Naive B cell (primary cell): ENCODE measurements at regions not wholly inside any gene's neighbourhood (a gene's known extent, or its start where the extent isn't known, plus 50 kb on each side); places are given as distances from the start of the nearest gene placed in this dataset.
"Not testable (repeated sequence)": the region's sequence is repeated elsewhere in the genome, so short reads cannot be mapped to it uniquely, and the experiment has no call there.

Source experiments
- ATAC-seq, 2 donors: fragments of 150-1000 bp; cut with Tn5 transposase; 2 replicates each; pipeline ENCODE4 v1.10.0; 2021; ENCODE audit warnings: low read depth in 2 of 2, mild to moderate bottlenecking in 2 of 2, moderate library complexity in 2 of 2
- DNase-seq: peaks from one replicate; pipeline ENCODE4 v3.0.0; 2022
- H3K27ac Mint-ChIP-seq, 6 donors: one replicate each; pipeline ENCODE4 v1.8.0; 2020 to 2022; ENCODE audit warnings: mild to moderate bottlenecking in 6 of 6, mixed read lengths in 6 of 6, moderate library complexity in 5 of 6, inconsistent platforms in 2 of 6
- H3K27me3 Mint-ChIP-seq, 3 donors: one replicate each; pipeline ENCODE4 v1.8.0; 2021 to 2022; ENCODE audit warnings: mixed read lengths in 3 of 3, mild to moderate bottlenecking in 1 of 3
- H3K36me3 Mint-ChIP-seq, 2 donors: one replicate each; pipeline ENCODE4 v1.8.0; 2020 to 2022; ENCODE audit warnings: mixed read lengths in 2 of 2, inconsistent platforms in 1 of 2, mild to moderate bottlenecking in 1 of 2
- H3K4me1 Mint-ChIP-seq, 3 donors: one replicate each; pipeline ENCODE4 v1.8.0; 2020 to 2022; ENCODE audit warnings: mixed read lengths in 3 of 3, inconsistent platforms in 1 of 3, mild to moderate bottlenecking in 1 of 3, moderate library complexity in 1 of 3
- H3K4me3 Mint-ChIP-seq, 8 donors: one replicate each; pipeline ENCODE4 v1.8.0; 2020 to 2022; ENCODE audit warnings: mild to moderate bottlenecking in 8 of 8, mixed read lengths in 8 of 8, moderate library complexity in 8 of 8, inconsistent platforms in 2 of 8
- H3K9me3 Mint-ChIP-seq, 7 donors: one replicate each; pipeline ENCODE4 v1.8.0; 2020 to 2022; ENCODE audit warnings: mixed read lengths in 7 of 7, mild to moderate bottlenecking in 5 of 7, inconsistent platforms in 2 of 7, moderate library complexity in 1 of 7

- Mint-ChIP-seq H3K9me3 (no peaks in the 10 kb centered on the region), H3K4me1 (peaks cover 0 to 7% (median 2%) of the 10 kb centered on the region in 3 donors), H3K27me3 (peaks cover 0 to 4% (median 0%) of the 10 kb centered on the region in 3 donors), H3K4me3 (no peak overlapping the region), H3K27ac (no peak overlapping the region), H3K36me3 (no peaks in the 10 kb centered on the region)
- DNase-seq (no peak), ATAC-seq (no peak)
Observed at GRCh38 chr2:111669928-111670695, 213.9 kb downstream of the ANAPC1 start.

GRCh38 chr2:111670776-111671175 is 213.2 kb downstream of the ANAPC1 start:
- Mint-ChIP-seq H3K27ac (no peak overlapping the region), H3K4me3 (no peak overlapping the region), H3K4me1 (peaks cover 0 to 7% (median 2%) of the 10 kb centered on the region in 3 donors), H3K27me3 (peaks cover 0 to 4% (median 0%) of the 10 kb centered on the region in 3 donors), H3K36me3 (no peaks in the 10 kb centered on the region), H3K9me3 (no peaks in the 10 kb centered on the region)
- ATAC-seq (no peak), DNase-seq (no peak)

GRCh38 chr2:111671426-111672150 is 212.4 kb downstream of the ANAPC1 start:
- Mint-ChIP-seq H3K4me3 (no peak overlapping the region), H3K9me3 (no peaks in the 10 kb centered on the region), H3K36me3 (no peaks in the 10 kb centered on the region), H3K27me3 (peaks cover 0 to 4% (median 0%) of the 10 kb centered on the region in 3 donors), H3K4me1 (peaks cover 0 to 7% (median 2%) of the 10 kb centered on the region in 3 donors), H3K27ac (no peak overlapping the region)
- DNase-seq (no peak), ATAC-seq (no peak)

GRCh38 chr2:111672641-111673040 is 211.4 kb downstream of the ANAPC1 start:
- not testable (repeated sequence) for H3K4me3 Mint-ChIP-seq, ATAC-seq, DNase-seq, H3K27ac Mint-ChIP-seq, H3K36me3 Mint-ChIP-seq, H3K9me3 Mint-ChIP-seq, H3K27me3 Mint-ChIP-seq, H3K4me1 Mint-ChIP-seq

- Mint-ChIP-seq H3K9me3 (no peaks in the 10 kb centered on the region), H3K36me3 (no peaks in the 10 kb centered on the region), H3K27me3 (peaks cover 0 to 4% (median 0%) of the 10 kb centered on the region in 3 donors), H3K4me1 (peaks cover 0 to 7% (median 2%) of the 10 kb centered on the region in 3 donors), H3K27ac (no peak overlapping the region), H3K4me3 (no peak overlapping the region)
- ATAC-seq (no peak), DNase-seq (no peak)
Observed at GRCh38 chr2:111673526-111673925, 210.5 kb downstream of the ANAPC1 start.

- H3K4me3 Mint-ChIP-seq = no peak overlapping the region
- ATAC-seq (no peak), DNase-seq (no peak)
- no peaks in the 10 kb centered on the region for H3K9me3 Mint-ChIP-seq
- H3K4me1 Mint-ChIP-seq = peaks cover 0 to 6% (median 0%) of the 10 kb centered on the region in 3 donors
- H3K27ac Mint-ChIP-seq = peak overlapping the region in 1 of 6 donors; percentile 10
- no peaks in the 10 kb centered on the region for H3K36me3 Mint-ChIP-seq
- peaks cover 0 to 4% (median 0%) of the 10 kb centered on the region in 3 donors for H3K27me3 Mint-ChIP-seq
Observed at GRCh38 chr2:111675419-111676194, 208.4 kb downstream of the ANAPC1 start.

- H3K9me3 Mint-ChIP-seq = peaks cover 0 to 2% (median 0%) of the 10 kb centered on the region in 7 donors
- no peak overlapping the region for H3K4me3 Mint-ChIP-seq
- no peaks in the 10 kb centered on the region for H3K4me1 Mint-ChIP-seq
- H3K27me3 Mint-ChIP-seq = no peaks in the 10 kb centered on the region
- no peaks in the 10 kb centered on the region for H3K36me3 Mint-ChIP-seq
- H3K27ac Mint-ChIP-seq = peak overlapping the region in 1 of 6 donors; percentile 3
- no peak for ATAC-seq
- no peak for DNase-seq
Observed at GRCh38 chr2:111676291-111676822, 207.6 kb downstream of the ANAPC1 start.

GRCh38 chr2:111678161-111678560 is 205.8 kb downstream of the ANAPC1 start:
- ATAC-seq (no peak), DNase-seq (no peak)
- Mint-ChIP-seq H3K27me3 (no peaks in the 10 kb centered on the region), H3K4me1 (no peaks in the 10 kb centered on the region), H3K36me3 (no peaks in the 10 kb centered on the region), H3K4me3 (no peak overlapping the region), H3K27ac (no peak overlapping the region), H3K9me3 (peaks cover 0 to 3% (median 0%) of the 10 kb centered on the region in 7 donors)

GRCh38 chr2:111678651-111679050 is 205.3 kb downstream of the ANAPC1 start:
- no peak for ATAC-seq

GRCh38 chr2:111679202-111679601 is 204.8 kb downstream of the ANAPC1 start:
- Mint-ChIP-seq H3K9me3 (peaks cover 0 to 3% (median 0%) of the 10 kb centered on the region in 7 donors), H3K36me3 (no peaks in the 10 kb centered on the region), H3K4me1 (no peaks in the 10 kb centered on the region), H3K27ac (no peak overlapping the region), H3K4me3 (no peak overlapping the region), H3K27me3 (no peaks in the 10 kb centered on the region)
- no peak for ATAC-seq
- no peak for DNase-seq

More at GRCh38 chr2:111678651-111679050, 205.3 kb downstream of the ANAPC1 start:
- Mint-ChIP-seq H3K27me3 (no peaks in the 10 kb centered on the region), H3K27ac (no peak overlapping the region), H3K4me3 (no peak overlapping the region), H3K36me3 (no peaks in the 10 kb centered on the region), H3K4me1 (no peaks in the 10 kb centered on the region), H3K9me3 (peaks cover 0 to 3% (median 0%) of the 10 kb centered on the region in 7 donors)
- DNase-seq = no peak

GRCh38 chr2:111684611-111685010 is 199.4 kb downstream of the ANAPC1 start:
- ATAC-seq (no peak), DNase-seq (no peak)
- no peaks in the 10 kb centered on the region for H3K27me3 Mint-ChIP-seq
- H3K4me3 Mint-ChIP-seq = no peak overlapping the region
- no peaks in the 10 kb centered on the region for H3K36me3 Mint-ChIP-seq
- H3K4me1 Mint-ChIP-seq = no peaks in the 10 kb centered on the region
- peaks cover 0 to 3% (median 0%) of the 10 kb centered on the region in 7 donors for H3K9me3 Mint-ChIP-seq
- H3K27ac Mint-ChIP-seq = peak overlapping the region in 1 of 6 donors; percentile 16

- Mint-ChIP-seq H3K27ac (no peak overlapping the region), H3K4me1 (no peaks in the 10 kb centered on the region)
Observed at GRCh38 chr2:111685342-111685741, 198.7 kb downstream of the ANAPC1 start.

GRCh38 chr2:111686994-111687393 is 197.0 kb downstream of the ANAPC1 start:
- no peak for DNase-seq
- H3K9me3 Mint-ChIP-seq = no peaks in the 10 kb centered on the region
- H3K4me1 Mint-ChIP-seq = no peaks in the 10 kb centered on the region
- H3K27ac Mint-ChIP-seq = no peak overlapping the region
- ATAC-seq = no peak
- no peaks in the 10 kb centered on the region for H3K36me3 Mint-ChIP-seq
- peaks cover 0 to 5% (median 0%) of the 10 kb centered on the region in 3 donors for H3K27me3 Mint-ChIP-seq
- no peak overlapping the region for H3K4me3 Mint-ChIP-seq

More at GRCh38 chr2:111685342-111685741, 198.7 kb downstream of the ANAPC1 start:
- Mint-ChIP-seq H3K36me3 (no peaks in the 10 kb centered on the region), H3K27me3 (no peaks in the 10 kb centered on the region), H3K4me3 (no peak overlapping the region), H3K9me3 (peaks cover 0 to 3% (median 0%) of the 10 kb centered on the region in 7 donors)
- ATAC-seq (no peak), DNase-seq (no peak)
